Esophagus muscularis mucosa (tissue), 4 donors: ENCODE measurements at regions not wholly inside any gene's neighbourhood (a gene's known extent, or its start where the extent isn't known, plus 50 kb on each side); places are given as distances from the start of the nearest gene placed in this dataset.

Source experiments
- DNase-seq: peaks from one replicate; pipeline ENCODE4 v3.0.0-alpha.2; 2017; ENCODE audit errors: extremely low spot score
- H3K27ac ChIP-seq, 4 donors: fragments of 200-600 bp; sonication (generic); replicated peaks in 1 of 4; 1 replicate in 3 of 4; 2 replicates in 1 of 4; pipeline ENCODE4 v1.5.1; 2016 to 2019; ENCODE audit warnings: mild to moderate bottlenecking in 1 of 4
- H3K27me3 ChIP-seq, 4 donors: fragments of 200-600 bp; sonication (generic); one replicate each; pipeline versions ENCODE4 v1.5.1 to v1.6.0; 2016 to 2019
- H3K36me3 ChIP-seq, 4 donors: fragments of 200-600 bp; sonication (generic); one replicate each; pipeline ENCODE4 v1.5.1; 2016 to 2019
- H3K4me1 ChIP-seq, 4 donors: fragments of 200-600 bp; sonication (generic); one replicate each; pipeline ENCODE4 v1.5.1; 2016 to 2019
- H3K4me3 ChIP-seq, 4 donors: fragments of 200-600 bp; sonication (generic); 1 replicate in 2 of 4; 2 replicates in 2 of 4; pipeline ENCODE4 v1.5.1; 2016 to 2019; ENCODE audit warnings: mild to moderate bottlenecking in 4 of 4, moderate library complexity in 1 of 4
- H3K9me3 ChIP-seq, 4 donors: fragments of 200-600 bp; sonication (generic); 1 replicate in 3 of 4; 2 replicates in 1 of 4; pipeline ENCODE4 v1.5.1; 2016 to 2019
- CTCF ChIP-seq, 3 experiments: fragments of 200-600 bp in 2 of 3; fragments of 450-650 bp in 1 of 3; sonication (generic) in 2 of 3; IDR thresholded peaks; one replicate each; pipeline ENCODE4 v1.5.1; 2017 to 2019; ENCODE audit warnings: antibody characterized with exemption in 3 of 3, mild to moderate bottlenecking in 2 of 3, moderate library complexity in 1 of 3
- EP300 ChIP-seq: sonication (generic); formaldehyde crosslinking; IDR thresholded peaks from one replicate; pipeline ENCODE4 v1.6.1; 2017; ENCODE audit warnings: antibody characterized with exemption
- POLR2A ChIP-seq: fragments of 450-650 bp; IDR thresholded peaks from one replicate; pipeline ENCODE4 v1.6.1; 2017; ENCODE audit warnings: antibody characterized with exemption, moderate library complexity, mild to moderate bottlenecking, low read depth
- POLR2AphosphoS5 ChIP-seq, 2 donors: sonication (generic); formaldehyde crosslinking; IDR thresholded peaks; one replicate each; pipeline ENCODE4 v1.6.1; 2017; ENCODE audit warnings: antibody characterized with exemption in 2 of 2
- WGBS: methylation state at CpG from one replicate; pipeline ENCODE4 v1.1.5; 2018; 5-methylcytosine and 5-hydroxymethylcytosine counted together
- intact Hi-C: fragments of 100-400 bp; cut with DNase I; formaldehyde crosslinking; loops from one replicate; pipeline ENCODE4 v1.15.1; 2023

- intact Hi-C loops, result no loop called here
- WGBS, result 81% methylated on average over 2 of the region's 2 CpGs
- Histone ChIP-seq H3K36me3 (no peaks in the 10 kb centered on the region), H3K27ac (no peak overlapping the region), H3K27me3 (no peaks in the 10 kb centered on the region), H3K4me1 (peaks cover 0 to 13% (median 9%) of the 10 kb centered on the region in 4 donors), H3K4me3 (no peak overlapping the region), H3K9me3 (no peaks in the 10 kb centered on the region)
- no peak for DNase-seq
- TF ChIP-seq EP300, result no peak
- no peak for TF ChIP-seq POLR2A
- TF ChIP-seq POLR2AphosphoS5 (IDR thresholded peaks at IDR 0.05), result no peak
- TF ChIP-seq CTCF (IDR thresholded peaks at IDR 0.05), result no peak
These were observed 242.1 kb upstream of the NUDT12 start for GRCh38 chr5:103804711-103805110.

- intact Hi-C loops, result no loop called here
- Histone ChIP-seq H3K4me3 (no peak overlapping the region), H3K27me3 (no peaks in the 10 kb centered on the region), H3K9me3 (peaks cover 0 to 5% (median 0%) of the 10 kb centered on the region in 4 donors), H3K4me1 (peaks cover 0 to 13% (median 9%) of the 10 kb centered on the region in 4 donors), H3K36me3 (no peaks in the 10 kb centered on the region), H3K27ac (no peak overlapping the region)
- no peak for TF ChIP-seq EP300
- no peak for TF ChIP-seq CTCF (IDR thresholded peaks at IDR 0.05)
- no peak for TF ChIP-seq POLR2A
- TF ChIP-seq POLR2AphosphoS5 (IDR thresholded peaks at IDR 0.05), result no peak
- 94% methylated on average over 1 of the region's 1 CpG for WGBS
- no peak for DNase-seq
These were observed 239.1 kb upstream of the NUDT12 start for GRCh38 chr5:103801681-103802080.

GRCh38 chr5:103800741-103801495 lies 238.3 kb upstream of the NUDT12 start:
- 46% methylated on average over 2 of the region's 2 CpGs for WGBS
- intact Hi-C loops, result no loop called here
- no peak overlapping the region for H3K4me3 ChIP-seq
- H3K9me3 ChIP-seq, result peaks cover 0 to 5% (median 0%) of the 10 kb centered on the region in 4 donors
- H3K36me3 ChIP-seq, result no peaks in the 10 kb centered on the region
- no peak for DNase-seq
- no peaks in the 10 kb centered on the region for H3K27me3 ChIP-seq
- peaks cover 0 to 13% (median 9%) of the 10 kb centered on the region in 4 donors for H3K4me1 ChIP-seq
- H3K27ac ChIP-seq, result no peak overlapping the region
- TF ChIP-seq POLR2A (no peak), POLR2AphosphoS5 (IDR thresholded peaks at IDR 0.05) (no peak), EP300 (no peak), CTCF (IDR thresholded peaks at IDR 0.05) (no peak)

- Histone ChIP-seq H3K4me1 (no peaks in the 10 kb centered on the region), H3K4me3 (no peak overlapping the region), H3K9me3 (peaks cover 0 to 29% (median 21%) of the 10 kb centered on the region in 4 donors), H3K27ac (no peak overlapping the region), H3K27me3 (no peaks in the 10 kb centered on the region), H3K36me3 (no peaks in the 10 kb centered on the region)
- TF ChIP-seq EP300 (no peak), POLR2AphosphoS5 (IDR thresholded peaks at IDR 0.05) (no peak), CTCF (IDR thresholded peaks at IDR 0.05) (no peak), POLR2A (no peak)
- DNase-seq, result no peak
- intact Hi-C loops, result no loop called here
These were observed 231.1 kb upstream of the NUDT12 start for GRCh38 chr5:103793595-103794182.
